K562 (cell line): ENCODE measurements at regions not wholly inside any gene's neighbourhood (a gene's known extent, or its start where the extent isn't known, plus 50 kb on each side); places are given as distances from the start of the nearest gene placed in this dataset.
A peak's percentile ranks its signal among the peaks of the same experiment; 100 is the strongest.

Source experiments
- BRD4 ChIP-seq: fragments of 200-600 bp; sonication (generic); IDR thresholded peaks from 2 replicates; pipeline ENCODE4 v1.6.1; 2017; ENCODE audit warnings: inconsistent platforms
- CHD1 ChIP-seq: fragments of 200-600 bp; sonication (generic); IDR thresholded peaks from one replicate; pipeline ENCODE4 v1.6.1; 2012; ENCODE audit warnings: mild to moderate bottlenecking, moderate library complexity, low read length, inconsistent platforms
- ELF4 ChIP-seq: fragments of 450-650 bp; formaldehyde crosslinking; IDR thresholded peaks from 2 replicates; pipeline ENCODE4 v1.4.0; 2022; ENCODE audit warnings: missing genetic modification characterization
- EP400 ChIP-seq: fragments of 450-650 bp; IDR thresholded peaks from 2 replicates; pipeline ENCODE4 v1.6.1; 2017; ENCODE audit warnings: antibody characterized with exemption, mild to moderate bottlenecking, moderate library complexity
- FIP1L1 ChIP-seq: fragments of 200-400 bp; formaldehyde crosslinking; IDR thresholded peaks from 2 replicates; pipeline ENCODE4 v1.6.1; 2018; ENCODE audit warnings: mild to moderate bottlenecking, low read depth, low read length; ENCODE audit not compliant: poor library complexity, severe bottlenecking
- FOXJ2 ChIP-seq: fragments of 200-800 bp; sonication (Bioruptor generic); IDR thresholded peaks from 2 replicates; pipeline ENCODE4 v1.6.1; 2016; ENCODE audit warnings: missing genetic modification characterization, missing compliant biosample characterization
- GATAD2B ChIP-seq: fragments of 450-650 bp; IDR thresholded peaks from 2 replicates; pipeline ENCODE4 v1.6.1; 2017; ENCODE audit warnings: mild to moderate bottlenecking, borderline replicate concordance
- NEUROD1 ChIP-seq: fragments of 150-350 bp; IDR thresholded peaks from 2 replicates; pipeline ENCODE4 v1.6.1; 2014; ENCODE audit warnings: borderline replicate concordance, low read length, low read depth; ENCODE audit not compliant: partially characterized antibody
- NR2C2 ChIP-seq, 2 experiments: fragments of 200-800 bp in 1 of 2; sonication (Bioruptor generic) in 1 of 2; sonication (generic) in 1 of 2; formaldehyde crosslinking in 1 of 2; IDR thresholded peaks; 2 replicates each; pipeline versions ENCODE4 v1.6.1 to v1.8.0; 2016 to 2022; ENCODE audit warnings: mild to moderate bottlenecking in 1 of 2, missing compliant biosample characterization in 1 of 2, missing genetic modification characterization in 1 of 2, missing genetic modification reagents in 1 of 2
- POLR2B ChIP-seq: fragments of 450-650 bp; IDR thresholded peaks from 2 replicates; pipeline ENCODE4 v1.6.1; 2018; ENCODE audit warnings: low read depth; ENCODE audit not compliant: partially characterized antibody
- PRPF4 ChIP-seq: fragments of 200-400 bp; formaldehyde crosslinking; IDR thresholded peaks from one replicate; pipeline ENCODE4 v1.6.1; 2017; ENCODE audit warnings: low read length, low read depth, mild to moderate bottlenecking; ENCODE audit not compliant: insufficient read depth, poor library complexity, severe bottlenecking
- RFX1 ChIP-seq: fragments of 450-650 bp; IDR thresholded peaks from 2 replicates; pipeline ENCODE4 v1.6.1; 2016; ENCODE audit warnings: mild to moderate bottlenecking, moderate library complexity
- SAP30 ChIP-seq: fragments of 200-600 bp; sonication (generic); IDR thresholded peaks from 2 replicates; pipeline ENCODE4 v1.6.1; 2012; ENCODE audit warnings: borderline replicate concordance, low read depth, mild to moderate bottlenecking, moderate library complexity, low read length, control low read depth, inconsistent platforms; ENCODE audit not compliant: insufficient read depth, poor library complexity, severe bottlenecking
- SIN3B ChIP-seq: fragments of 450-650 bp; IDR thresholded peaks from 2 replicates; pipeline ENCODE4 v1.6.1; 2017; ENCODE audit warnings: low read depth, mild to moderate bottlenecking, moderate library complexity
- SPI1 ChIP-seq: IDR thresholded peaks from 2 replicates; pipeline ENCODE4 v1.6.1; 2011; ENCODE audit warnings: low read depth, low read length, control low read depth, borderline replicate concordance
- TBL1XR1 ChIP-seq, 2 experiments: IDR thresholded peaks; 2 replicates each; pipeline ENCODE4 v1.6.1; 2012; ENCODE audit warnings: improper control_type of control experiment in 2 of 2, low read length in 2 of 2, mild to moderate bottlenecking in 1 of 2
- TF ChIP-seq, protein P1 (sequence below): fragments of 450-650 bp; formaldehyde crosslinking; IDR thresholded peaks from 2 replicates; pipeline ENCODE4 v1.4.0; 2020; ENCODE audit warnings: mild to moderate bottlenecking, moderate library complexity
- TF ChIP-seq, protein P2 (sequence below): sonication (generic); formaldehyde crosslinking; IDR thresholded peaks from 2 replicates; pipeline ENCODE4 v1.8.1; 2023; ENCODE audit warnings: missing genetic modification reagents, mild to moderate bottlenecking, borderline replicate concordance

DNA sequence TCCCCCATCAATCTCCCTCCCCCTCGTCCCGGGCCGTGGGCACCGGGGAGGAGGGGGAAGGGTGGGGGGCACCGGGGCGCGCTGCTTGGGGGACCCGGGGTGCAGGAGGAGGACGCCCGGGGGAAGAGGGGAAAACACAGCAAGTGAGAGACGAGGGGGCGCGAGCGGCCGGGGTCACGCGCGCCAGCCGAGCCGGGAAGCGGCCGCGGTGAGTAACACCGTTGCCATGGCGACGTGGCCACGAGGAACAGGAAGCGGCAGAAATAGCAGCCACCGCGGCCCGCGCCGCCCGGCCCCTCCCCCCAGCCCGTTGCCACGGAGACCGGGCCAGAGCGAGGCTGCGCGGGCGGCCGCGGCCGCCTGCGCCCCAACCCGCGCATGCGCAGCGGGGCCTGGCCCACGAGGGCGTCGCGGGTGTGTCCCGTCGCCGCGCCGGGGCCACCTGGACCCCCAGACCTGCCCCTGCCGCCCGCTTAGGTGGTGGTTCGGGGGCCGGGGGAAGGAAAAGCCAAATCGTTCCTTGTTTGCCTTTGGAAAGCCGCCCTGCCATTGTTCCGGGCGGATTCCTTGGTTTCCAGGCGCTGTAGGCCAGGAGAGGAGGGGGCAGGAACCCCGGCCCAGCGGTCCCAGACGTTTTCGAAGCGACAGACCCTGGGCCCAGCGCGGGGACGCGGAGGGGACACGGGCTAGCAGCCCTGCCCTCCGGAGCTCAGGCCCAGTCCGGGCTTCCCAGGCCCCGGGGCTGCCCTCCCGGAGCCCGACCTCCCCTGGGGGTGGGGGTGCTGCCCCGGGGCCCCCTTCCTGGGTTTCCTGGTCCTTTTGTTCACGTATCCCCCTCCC, 207.1 kb downstream of the C9orf50 start (continued):
- TF ChIP-seq FIP1L1, result no peak
- TF ChIP-seq EP400, result peak; percentile 68; the same call in 1 of the 2 replicates
- TF ChIP-seq GATAD2B, result peak; percentile 63; the same call in 1 of the 2 replicates
- TF ChIP-seq SPI1, result peak; percentile 77
- TF ChIP-seq, protein P1, sequence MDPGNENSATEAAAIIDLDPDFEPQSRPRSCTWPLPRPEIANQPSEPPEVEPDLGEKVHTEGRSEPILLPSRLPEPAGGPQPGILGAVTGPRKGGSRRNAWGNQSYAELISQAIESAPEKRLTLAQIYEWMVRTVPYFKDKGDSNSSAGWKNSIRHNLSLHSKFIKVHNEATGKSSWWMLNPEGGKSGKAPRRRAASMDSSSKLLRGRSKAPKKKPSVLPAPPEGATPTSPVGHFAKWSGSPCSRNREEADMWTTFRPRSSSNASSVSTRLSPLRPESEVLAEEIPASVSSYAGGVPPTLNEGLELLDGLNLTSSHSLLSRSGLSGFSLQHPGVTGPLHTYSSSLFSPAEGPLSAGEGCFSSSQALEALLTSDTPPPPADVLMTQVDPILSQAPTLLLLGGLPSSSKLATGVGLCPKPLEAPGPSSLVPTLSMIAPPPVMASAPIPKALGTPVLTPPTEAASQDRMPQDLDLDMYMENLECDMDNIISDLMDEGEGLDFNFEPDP (CRISPR knock-in tag), result no peak; the same call in 1 of the 2 replicates
- TF ChIP-seq, protein P2, sequence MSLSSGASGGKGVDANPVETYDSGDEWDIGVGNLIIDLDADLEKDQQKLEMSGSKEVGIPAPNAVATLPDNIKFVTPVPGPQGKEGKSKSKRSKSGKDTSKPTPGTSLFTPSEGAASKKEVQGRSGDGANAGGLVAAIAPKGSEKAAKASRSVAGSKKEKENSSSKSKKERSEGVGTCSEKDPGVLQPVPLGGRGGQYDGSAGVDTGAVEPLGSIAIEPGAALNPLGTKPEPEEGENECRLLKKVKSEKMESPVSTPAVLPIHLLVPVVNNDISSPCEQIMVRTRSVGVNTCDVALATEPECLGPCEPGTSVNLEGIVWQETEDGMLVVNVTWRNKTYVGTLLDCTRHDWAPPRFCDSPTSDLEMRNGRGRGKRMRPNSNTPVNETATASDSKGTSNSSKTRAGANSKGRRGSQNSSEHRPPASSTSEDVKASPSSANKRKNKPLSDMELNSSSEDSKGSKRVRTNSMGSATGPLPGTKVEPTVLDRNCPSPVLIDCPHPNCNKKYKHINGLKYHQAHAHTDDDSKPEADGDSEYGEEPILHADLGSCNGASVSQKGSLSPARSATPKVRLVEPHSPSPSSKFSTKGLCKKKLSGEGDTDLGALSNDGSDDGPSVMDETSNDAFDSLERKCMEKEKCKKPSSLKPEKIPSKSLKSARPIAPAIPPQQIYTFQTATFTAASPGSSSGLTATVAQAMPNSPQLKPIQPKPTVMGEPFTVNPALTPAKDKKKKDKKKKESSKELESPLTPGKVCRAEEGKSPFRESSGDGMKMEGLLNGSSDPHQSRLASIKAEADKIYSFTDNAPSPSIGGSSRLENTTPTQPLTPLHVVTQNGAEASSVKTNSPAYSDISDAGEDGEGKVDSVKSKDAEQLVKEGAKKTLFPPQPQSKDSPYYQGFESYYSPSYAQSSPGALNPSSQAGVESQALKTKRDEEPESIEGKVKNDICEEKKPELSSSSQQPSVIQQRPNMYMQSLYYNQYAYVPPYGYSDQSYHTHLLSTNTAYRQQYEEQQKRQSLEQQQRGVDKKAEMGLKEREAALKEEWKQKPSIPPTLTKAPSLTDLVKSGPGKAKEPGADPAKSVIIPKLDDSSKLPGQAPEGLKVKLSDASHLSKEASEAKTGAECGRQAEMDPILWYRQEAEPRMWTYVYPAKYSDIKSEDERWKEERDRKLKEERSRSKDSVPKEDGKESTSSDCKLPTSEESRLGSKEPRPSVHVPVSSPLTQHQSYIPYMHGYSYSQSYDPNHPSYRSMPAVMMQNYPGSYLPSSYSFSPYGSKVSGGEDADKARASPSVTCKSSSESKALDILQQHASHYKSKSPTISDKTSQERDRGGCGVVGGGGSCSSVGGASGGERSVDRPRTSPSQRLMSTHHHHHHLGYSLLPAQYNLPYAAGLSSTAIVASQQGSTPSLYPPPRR (CRISPR knock-in tag), result no peak
- peak; percentile 39 for TF ChIP-seq SAP30
- peak; percentile 63; the same call in 1 of the 2 replicates for TF ChIP-seq ELF4 (CRISPR knock-in tag)
- TF ChIP-seq BRD4, result peak; percentile 75; the same call in 1 of the 2 replicates
- peak; percentile 25; the same call in 1 of the 2 replicates for TF ChIP-seq SIN3B
- TF ChIP-seq NR2C2 (CRISPR knock-in tag; IDR thresholded peaks at IDR 0.05), result peak; percentile 53; the same call in 1 of the 2 replicates
- TF ChIP-seq NR2C2 (tag; IDR thresholded peaks at IDR 0.05), result peak; percentile 25; the same call in 1 of the 2 replicates
- no peak for TF ChIP-seq PRPF4
- TF ChIP-seq NEUROD1, result peak; percentile 26
- TF ChIP-seq CHD1, result no peak
- TF ChIP-seq FOXJ2 (tag), result peak; percentile 96
- TF ChIP-seq RFX1, result peak; percentile 97
- 0 out of 4 replicates have a peak, but pooled peaks of 1 of the 2 experiments have one; percentile 28 for TF ChIP-seq TBL1XR1 (IDR thresholded peaks at IDR 0.05; ENCODE audit: low read length in 2 of 2)
- TF ChIP-seq POLR2B, result peak; percentile 36
